GM19455 (cell line): ENCODE measurements at regions not wholly inside any gene's neighbourhood (a gene's known extent, or its start where the extent isn't known, plus 50 kb on each side); places are given as distances from the start of the nearest gene placed in this dataset.
A peak's percentile ranks its signal among the peaks of the same experiment; 100 is the strongest.

ENCODE experiments used
- ATAC-seq: cut with Tn5 transposase; IDR thresholded peaks from one replicate; pipeline ENCODE4 v1.9.1; 2021; ENCODE audit not compliant: unreplicated experiment

DNA sequence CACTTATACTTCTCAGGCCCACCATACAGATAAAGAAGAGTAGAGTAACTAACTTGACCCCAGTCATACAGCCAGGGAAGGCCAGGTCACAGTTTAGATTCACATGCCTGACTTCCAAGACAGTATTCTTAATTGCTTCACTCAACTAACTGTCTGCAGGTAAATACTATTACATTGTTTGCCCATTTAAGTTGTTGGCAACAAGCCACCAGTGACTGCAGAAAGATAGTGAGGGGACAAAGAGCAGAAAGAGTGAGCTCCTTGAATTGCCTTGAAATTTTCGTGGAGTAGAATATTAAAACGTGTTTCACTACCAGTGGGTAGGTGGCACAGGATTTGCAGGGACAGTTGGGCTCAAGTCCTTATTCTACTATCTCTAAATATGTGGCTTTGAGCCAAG is 146.3 kb upstream of the RMST start:
- no peak for ATAC-seq

DNA sequence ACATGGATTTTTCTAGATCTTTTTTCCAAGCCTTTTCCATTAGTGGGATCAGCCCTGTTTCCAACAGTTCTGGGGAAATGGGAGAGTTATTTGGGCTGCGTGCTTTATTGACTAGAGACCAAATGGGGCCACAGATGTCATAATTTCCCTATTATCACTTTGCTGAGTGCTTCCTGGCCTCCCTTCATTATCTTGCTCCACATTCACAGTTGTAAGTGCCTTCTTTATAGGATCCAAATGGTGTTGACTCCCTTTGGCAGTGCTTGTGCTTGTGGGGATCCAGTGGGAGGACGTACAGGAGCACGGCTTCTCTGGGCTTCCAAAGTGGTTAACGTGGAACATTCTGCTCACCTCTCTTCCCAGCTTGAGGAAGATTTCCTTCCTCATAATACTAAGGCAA is 141.0 kb upstream of the RMST start:
- no peak for ATAC-seq

DNA sequence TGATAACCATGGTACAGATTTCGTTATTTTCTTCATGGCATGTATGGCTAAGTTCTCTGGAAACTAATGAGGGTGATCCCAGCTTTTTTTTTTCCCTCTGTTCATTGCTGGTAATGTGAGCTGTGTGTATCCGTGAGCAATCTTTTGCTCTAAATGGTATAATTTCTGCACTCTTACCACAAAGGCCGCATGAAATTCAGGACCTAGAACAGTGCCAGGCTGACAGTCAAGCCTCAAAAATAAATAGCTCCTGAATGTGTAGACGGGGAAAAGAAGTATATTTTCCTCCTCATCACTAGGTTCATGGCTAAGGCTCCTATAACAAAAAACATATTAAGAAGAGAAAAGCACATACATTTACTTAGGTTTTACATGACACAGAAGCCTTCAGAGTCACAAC is 140.2 kb upstream of the RMST start:
- ATAC-seq, result no peak

DNA sequence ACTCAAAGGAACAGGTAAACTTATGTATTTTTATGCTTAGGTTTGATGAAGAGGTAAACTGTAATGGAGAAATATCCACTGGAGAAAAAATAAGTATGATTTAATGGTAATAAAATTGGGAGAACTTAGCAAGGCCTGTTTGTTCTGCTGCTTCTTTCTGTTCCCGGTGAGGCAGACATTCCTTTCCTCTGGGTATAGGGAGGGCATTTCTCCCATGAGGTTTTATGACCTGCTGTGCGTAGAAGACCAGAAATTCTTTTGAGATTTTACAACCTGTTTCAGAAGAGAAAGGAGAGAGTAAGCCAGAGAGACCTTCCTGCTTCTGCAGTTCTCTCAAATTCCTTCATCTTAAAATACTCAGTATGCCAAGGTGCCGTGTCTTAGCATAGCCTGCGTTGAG is 139.4 kb upstream of the RMST start:
- ATAC-seq, result no peak

DNA sequence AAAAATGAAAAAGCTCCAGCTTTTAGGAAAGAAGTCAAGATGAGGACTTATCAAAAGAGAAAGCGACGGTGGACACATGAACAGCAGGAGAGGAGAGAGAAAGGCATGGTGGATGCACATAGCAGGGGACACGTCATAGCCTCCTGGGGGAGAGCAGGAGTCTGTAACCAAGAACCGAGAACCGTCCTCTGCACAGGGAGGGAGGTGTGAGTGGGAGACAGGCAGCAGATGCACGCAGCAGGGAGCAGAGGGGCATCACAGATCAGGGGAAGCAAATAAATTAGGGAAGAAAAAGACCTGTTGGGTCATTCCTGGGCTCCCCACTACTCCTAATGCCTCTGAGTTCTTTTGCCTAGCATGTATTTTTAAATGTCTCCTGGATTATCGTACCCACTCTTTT is 138.1 kb upstream of the RMST start:
- ATAC-seq, result no peak

DNA sequence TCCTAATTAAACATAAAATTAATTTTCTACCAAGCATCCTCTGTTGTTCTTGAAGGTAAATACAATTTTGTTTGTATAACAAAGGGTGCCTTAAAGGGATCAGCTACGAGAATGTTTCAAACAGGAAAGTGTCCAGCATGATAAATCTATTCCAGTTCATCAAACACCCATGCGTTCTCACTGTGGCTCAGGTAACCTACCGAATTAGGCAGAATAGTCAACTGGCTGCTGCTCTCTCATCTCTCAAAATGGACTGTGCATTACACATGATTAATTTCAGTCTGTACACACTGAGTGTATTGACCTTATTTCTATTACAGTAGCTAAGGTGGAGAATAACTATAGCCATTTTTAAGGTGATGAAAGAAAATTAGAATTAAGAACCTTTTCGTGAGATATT is 127.5 kb upstream of the RMST start:
- ATAC-seq, result no peak

DNA sequence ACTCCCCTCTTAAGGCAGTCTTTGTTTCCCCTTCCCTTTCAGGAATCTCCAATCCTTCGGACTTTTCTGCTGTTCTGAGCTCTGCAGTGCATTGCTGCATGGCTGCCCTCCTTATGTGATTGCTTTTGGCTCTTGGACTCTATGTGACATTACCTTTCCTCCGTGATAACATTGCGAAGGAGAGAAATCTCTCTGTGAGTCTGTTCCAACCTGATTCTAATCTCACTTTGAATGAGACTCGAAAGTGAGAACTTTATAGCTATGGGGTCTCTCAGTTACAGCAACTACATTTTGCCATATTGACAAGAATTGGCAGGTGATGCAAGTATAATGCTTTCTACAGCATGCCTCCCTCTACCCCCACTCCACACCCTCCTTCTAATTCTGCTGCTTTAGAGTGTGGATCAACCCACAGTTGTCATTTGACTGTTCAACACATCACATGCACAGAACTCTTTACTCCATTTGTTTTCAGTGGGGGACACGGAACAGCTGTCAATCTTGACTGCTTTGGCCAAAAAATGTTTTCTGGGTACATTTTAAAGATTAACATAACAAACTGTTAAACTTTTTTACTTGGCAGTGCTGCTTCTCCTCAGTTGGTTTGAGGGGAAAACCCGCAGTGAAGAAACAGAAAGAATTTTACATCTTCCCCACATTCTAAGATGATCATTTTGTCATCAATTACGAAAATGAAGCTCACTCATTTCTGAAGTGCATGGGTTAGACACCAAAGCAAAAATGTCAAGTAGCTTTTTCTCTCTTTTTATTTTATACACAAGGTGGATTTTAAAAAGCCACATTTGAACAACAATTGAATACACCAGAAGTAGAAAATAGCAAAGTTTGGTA is 125.5 kb upstream of the RMST start:
- no peak for ATAC-seq

DNA sequence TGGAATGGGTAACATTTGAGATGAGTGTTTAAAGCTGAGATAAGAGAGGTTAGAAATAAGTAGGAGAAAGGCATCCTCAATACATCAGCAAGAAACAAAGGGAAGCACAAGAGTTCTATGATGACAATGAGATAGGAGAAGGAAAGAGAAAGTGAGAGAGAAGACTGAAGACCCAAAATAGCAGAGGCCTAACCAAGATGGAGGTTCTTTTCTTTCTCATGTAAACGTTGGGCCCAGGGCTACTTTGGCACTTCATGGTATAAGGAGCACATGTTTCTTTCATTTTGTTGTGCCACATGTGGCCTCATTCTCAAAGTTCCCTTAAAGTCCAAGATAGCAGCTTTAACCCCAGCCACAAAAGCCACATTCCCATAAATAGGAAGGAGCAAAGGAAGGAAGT is 120.5 kb upstream of the RMST start:
- no peak for ATAC-seq

DNA sequence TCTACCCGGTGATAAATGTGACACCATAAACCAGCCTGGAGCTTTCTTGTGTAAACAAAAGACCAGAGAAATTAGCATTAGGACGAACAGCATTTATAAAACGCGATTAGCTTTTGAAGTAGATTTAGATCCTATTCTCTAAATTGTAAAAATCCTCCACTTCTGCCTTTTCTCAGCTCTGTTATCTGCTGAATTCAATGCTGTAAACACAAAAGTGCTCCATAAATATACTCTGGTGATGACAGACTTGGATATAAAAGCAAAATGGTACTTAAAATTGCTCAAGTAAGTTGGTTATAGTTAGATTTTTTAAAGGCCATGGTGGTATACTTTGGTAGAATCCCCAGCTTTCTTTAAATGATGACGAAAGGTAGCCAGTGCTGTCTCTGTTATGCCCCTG is 114.6 kb upstream of the RMST start:
- no peak for ATAC-seq

DNA sequence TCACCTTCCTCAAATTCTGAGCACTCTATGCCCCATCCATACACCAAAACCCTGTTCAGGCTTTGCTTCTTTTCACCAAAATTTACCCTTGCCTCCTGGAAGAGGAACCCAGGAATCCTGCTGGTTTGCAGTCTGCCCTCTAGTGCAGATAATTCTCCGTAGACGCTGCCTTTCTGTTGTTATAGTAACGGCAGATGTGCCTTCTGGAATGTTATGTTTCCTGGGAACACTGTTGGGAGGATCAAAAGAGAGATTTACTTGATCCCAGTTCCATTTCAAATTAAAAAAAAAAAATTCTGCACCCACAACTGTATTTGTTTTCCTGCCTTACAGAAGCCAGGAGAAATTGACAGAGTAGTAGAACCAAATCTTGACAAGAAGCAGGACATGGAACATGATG is 104.2 kb upstream of the RMST start:
- no peak for ATAC-seq

DNA sequence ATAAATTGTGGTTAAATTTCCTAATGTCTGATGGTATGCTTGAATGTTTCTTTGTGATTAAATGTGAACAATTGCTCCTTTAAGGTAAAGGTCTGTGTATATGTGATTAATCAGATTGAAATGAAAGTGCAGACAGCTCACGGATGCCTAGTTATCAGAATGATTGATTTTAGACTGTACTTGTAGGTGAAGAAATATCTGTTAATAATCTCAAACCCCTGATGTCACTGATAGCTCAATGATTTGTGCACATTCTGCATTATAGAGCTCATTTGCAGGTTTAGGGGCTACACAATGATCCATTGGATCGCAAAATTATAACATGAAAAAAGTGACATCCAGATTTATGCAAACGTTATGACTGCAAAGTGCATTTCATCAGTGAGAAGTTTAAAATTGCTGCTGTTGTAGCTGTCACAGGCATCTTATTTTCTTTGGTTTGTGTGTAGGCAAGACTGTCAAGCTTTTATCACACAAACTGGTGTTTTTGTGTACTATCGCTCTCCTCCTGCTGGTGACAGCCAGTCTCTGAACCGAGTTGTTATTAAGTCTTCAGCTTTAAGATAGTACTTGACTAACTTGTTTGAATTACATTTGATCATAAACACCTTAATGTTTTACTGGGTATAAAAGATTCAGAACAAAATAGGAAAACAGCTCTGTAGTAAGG is 103.4 kb upstream of the RMST start:
- ATAC-seq, result no peak

DNA sequence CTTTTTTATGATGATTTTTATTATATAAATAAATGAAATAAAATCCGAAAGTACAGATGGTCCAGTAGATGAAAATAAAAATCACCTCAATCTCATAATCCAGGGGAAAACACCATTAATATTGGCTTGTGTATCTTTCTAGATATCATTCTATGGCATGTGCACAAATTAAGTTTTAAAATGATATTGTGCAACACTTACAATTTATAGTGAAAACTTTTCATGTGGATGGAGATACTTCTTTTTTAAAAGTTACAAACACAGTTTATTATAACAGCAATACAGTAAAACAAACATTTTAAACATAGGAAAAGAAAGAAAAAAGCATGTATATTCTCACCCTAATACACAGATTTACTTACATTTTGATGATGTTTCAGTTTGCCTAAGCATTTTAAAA is 98.9 kb upstream of the RMST start:
- no peak for ATAC-seq

DNA sequence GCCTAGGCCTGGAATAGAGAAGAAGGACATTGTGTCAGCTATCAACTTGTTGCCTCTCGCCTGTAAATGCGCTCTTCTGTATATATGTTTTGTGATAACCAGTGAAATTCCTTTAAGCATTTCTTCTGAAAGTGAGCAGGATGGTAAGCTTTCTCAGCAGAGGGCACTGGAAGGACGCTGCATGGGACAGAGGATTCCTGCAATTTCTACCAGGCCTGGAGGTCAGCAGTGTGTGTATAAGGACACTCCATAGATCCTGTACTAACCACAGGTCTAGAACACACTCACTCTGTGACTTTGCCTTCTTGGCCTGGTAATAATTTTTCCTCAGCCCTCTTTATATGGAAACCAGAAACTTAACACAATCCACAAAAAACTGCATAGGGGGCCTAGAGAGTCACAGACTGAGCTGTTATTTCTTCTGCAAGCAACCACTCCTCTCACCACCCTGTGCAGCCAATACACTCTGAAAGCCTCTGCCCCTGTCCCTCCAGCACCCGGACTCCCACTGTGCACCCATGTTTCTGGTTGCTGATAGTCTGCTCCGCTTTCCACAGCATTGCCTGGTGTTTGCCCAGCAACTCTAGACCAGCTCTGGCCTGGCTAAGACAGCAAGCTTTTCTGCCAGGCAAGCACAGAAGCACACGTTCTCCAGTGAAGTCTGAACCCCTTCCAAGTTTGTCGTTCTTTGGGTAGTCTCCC is 94.0 kb upstream of the RMST start:
- ATAC-seq, result no peak

DNA sequence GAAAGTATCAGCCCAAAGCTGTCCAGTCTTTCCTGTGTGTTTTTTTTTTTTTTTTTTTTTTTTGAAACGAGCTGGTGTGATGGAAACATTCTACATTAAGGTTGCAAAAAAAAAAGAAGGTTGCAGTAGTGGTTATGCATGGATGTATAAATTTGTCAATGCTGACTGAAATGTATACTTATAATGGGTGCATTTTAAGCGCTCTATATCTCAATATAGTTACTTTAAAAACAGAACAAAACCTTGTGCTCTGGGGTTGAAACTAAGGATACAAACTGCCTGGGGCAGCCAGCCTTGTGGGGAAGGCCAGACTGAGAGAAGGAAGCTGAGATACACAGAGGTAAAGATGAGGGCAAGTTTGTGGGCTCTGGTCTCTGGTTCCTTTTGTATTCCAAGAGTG is 87.3 kb upstream of the RMST start:
- ATAC-seq, result peak; percentile 72

DNA sequence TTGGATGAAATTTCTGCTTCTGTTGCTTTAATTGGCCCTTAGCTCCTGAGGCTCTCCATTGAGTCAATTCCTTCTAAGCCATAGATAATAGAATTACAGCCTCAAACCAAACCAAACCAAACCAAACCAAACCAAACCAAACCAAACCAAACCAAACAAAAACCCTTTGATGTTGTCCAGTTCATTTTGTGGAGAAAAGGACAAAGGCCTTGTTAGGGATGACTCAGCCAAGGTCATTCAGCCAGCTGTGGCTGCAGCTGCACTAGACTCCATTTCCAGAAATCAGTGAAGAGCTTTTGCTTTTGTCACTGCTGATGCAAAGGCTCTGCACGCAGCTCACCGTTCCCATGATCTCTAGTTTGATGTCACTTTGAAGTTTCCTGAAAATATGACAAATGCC is 82.2 kb upstream of the RMST start:
- ATAC-seq, result no peak

DNA sequence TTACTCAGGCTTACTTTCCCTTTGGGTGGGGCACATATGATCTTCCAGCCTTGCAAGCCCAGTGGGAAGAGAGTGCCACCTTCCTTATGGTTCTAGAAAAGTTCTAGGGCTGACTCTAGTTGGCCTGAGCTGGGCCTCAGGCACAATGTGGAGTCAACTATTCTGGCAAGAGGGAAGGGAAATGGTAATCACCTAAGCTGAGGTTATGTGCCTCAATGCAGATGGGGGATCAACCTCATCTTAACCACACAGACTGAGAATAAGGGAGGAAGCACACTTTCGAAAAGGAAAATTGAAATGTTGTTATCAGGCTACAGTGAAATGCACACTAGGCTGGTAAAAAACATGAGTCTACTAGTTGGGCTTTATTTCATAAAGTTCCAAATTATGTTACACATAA is 77.5 kb upstream of the RMST start:
- ATAC-seq, result no peak

DNA sequence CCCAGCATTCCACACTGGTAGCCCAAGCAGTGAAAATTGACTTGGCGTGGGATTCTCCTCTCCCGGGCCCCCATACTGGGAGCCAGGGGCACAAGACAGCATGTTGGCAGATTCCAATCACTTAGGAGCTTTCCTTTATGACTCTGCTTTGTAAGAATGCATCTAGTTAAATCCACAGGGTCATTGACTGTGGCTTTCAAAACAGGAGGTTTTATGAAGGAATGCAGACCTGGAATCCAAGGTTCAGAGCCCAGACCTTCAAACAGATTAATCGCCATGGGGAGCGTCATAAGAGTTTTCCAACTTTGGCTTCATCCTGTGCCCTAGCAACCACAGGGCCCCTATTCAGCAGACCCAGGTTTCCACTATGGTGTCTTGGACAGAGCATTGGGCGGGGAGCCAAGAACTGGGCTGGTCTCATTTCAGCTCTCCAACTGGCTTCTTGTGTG is 76.4 kb upstream of the RMST start:
- no peak for ATAC-seq

DNA sequence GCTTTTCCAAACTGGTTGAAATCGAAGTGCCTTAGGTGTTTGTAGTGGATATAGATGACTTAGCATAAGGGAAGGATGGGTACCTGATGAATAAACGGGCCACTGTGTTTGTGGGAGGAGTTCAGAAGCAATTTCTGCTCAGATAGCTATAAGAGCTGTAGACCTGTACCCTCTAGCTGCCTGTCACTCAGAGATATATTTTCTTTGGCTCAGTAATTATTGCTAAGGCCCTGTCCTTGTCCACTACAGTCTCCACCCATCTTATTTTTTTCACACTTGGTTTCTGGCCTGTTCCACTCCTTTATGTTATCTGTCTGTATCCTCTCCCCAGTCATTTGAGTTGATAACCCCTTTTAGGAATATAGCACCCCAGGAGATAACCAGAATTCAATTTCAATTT is 74.8 kb upstream of the RMST start:
- ATAC-seq, result no peak

DNA sequence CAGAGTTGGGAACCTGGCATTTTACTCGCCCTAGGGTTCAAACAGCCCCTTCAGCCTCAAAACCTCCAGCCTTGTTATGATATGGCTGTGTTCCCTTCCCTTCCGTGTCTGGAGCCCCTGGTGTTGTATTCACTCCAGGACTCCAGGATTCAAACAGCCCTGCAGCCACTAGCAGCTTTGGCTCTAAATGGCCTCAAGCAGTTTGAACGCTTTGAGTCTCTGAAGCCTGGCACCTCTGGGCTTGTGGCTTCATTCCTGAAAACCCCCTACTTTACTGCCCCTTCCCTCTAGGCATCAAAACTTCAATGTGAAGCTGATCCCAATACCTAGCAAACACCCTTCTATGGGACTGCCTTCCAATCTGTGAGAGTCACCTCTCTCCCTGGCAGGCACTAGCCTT is 67.9 kb upstream of the RMST start:
- no peak for ATAC-seq

DNA sequence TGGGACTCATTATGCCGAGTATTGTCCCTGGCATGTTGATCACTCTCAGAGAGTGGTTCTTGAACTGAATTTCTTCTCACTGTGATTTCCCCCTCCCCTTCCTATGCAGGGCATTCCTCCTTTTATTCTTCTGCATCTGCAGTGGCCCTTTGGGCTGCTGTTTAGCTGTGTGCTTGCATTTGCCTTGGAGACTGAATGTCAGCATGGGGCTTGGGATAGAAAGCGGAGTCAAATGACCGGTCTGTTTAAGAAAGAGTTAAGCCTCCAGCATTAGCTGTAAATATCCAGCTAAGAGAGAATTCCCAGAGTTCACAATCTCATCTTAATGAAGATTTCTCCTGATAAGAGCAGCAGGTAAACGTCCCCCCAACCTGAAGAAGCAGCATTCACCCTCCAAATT is 65.6 kb upstream of the RMST start:
- ATAC-seq, result no peak

DNA sequence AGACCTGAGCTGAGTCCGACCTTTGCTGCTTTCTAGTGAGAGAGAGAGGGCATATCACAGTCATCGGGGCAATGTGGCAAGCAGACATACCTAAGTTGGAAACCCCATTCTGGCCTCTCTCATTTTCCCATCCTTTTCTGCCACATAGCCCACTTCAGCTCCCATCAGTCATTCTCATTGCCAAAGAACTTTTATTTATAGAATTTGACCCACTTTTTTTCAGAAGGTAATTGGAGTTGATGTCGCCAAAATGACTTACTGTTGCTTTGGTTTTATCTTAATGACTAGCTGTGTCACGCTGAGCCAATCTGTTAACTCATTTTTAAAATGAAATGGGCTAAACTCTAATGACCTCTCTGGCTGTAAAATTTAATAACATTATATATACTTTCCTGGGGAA is 63.9 kb upstream of the RMST start:
- ATAC-seq, result no peak

DNA sequence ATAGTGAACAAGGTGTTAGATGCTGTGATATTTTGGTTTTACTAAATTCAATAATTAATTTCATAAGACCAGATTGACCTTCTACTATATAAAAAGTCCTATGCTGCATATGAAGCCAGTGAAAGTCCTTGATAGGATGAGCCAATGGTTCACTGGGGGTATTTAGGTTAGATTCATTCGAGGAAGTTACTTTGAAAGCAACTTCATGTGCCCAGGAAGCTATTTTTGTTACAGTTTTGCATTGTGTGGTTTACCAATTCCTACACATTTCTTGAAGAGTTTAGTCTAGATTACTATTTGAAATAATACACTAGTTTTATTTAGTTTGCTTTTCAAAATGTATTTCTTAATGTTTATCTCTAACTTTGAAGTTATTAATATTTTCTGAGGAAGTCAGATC is 58.5 kb upstream of the RMST start:
- ATAC-seq, result peak; percentile 22
